ENCODE measurements at regions not wholly inside any gene's neighbourhood (a gene's known extent, or its start where the extent isn't known, plus 50 kb on each side); places are given as distances from the start of the nearest gene placed in this dataset.

DNA sequence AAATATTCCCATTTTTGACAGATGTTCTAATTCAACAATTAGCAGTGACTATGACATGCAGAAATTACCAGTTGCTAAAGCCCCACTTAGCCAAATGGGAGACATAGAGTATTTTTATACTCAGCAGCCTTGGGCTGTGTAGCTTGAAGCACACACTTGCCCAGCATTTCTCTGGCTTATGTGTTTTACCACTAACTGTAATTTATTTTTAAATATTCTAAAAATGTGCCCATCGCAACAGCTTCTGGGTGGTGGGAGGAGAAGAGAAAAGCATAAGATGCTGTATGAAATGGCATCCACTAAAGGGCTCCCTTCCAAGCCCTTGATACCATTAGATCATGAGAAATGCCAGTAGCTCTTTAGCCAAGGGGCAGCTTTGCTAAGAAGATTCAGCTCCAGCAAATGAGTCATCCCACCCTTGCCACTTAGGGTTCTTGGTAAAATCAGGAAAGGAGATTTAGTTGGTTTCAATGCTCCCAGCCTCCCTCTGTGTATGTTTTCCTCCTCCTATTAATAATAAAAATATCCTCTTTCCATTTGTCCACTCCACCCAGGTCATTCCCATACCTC lies 462.7 kb upstream of the DEPDC1 start:
- no peak for DNase-seq
- no peak for ATAC-seq

GRCh38 chr1:68961143-68961542 lies 464.3 kb upstream of the DEPDC1 start:
- DNase-seq (no peak), ATAC-seq (no peak)

GRCh38 chr1:68963353-68963752 lies 466.5 kb upstream of the DEPDC1 start:
- ATAC-seq: no peak
- no peak for DNase-seq

GRCh38 chr1:68969441-68969840 lies 472.6 kb upstream of the DEPDC1 start:
- ATAC-seq (no peak), DNase-seq (no peak)

DNA sequence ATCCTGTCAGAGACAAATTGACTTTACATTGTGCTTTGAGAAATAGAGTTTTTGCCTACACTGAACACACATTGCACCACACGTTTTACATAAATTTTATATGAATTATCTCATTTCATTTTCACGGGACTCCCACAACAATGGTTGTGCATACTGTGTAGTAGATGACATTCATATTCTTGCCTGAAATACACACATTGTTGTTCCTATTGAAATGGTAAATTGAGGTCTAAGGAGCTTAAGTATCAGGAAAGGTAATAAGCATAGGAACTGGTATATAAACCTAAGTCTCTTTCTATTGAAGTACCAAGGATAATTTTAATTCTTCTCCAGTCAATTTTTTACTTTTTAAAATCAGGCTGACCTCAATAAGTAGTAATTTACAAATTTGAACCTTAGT lies 473.7 kb upstream of the DEPDC1 start:
- no peak for DNase-seq
- ATAC-seq: no peak

DNA sequence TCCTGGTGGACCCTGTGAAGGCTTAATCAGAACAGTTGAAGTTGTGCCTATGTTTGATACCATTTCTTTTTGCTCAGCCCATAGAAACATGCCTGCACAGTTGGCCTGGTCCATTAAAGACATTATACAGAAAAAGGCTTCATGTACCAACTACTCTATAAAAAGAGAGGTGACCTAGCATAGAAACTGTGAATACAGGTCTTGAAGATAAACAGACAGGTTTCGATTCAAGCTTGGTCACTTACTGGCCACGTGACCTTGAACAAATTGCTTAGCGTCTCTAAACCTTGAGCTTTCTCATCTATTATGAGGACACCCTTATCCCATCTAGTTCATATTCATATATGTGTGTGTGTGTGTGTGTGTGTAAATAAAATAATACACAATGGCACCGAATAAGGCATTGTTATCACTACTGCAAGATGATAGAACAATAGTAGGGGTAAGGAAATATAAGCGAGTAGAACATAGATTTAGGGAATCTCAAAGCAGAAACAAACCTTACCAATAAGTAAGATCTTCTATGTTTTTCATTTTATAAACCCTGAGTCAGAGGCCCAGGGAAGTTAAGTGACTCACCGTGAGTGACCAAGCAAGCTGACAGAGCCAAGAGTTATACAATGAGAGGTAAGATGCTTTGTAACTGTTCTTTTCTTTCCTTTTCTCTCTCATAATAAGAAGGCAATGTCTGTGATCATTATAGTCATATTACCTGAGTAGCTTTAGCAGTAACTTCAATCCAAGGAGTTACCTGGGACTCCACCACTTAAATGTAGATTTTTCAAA lies 476.8 kb upstream of the DEPDC1 start:
- ATAC-seq (no peak), DNase-seq (no peak)

GRCh38 chr1:68974447-68974846 lies 477.6 kb upstream of the DEPDC1 start:
- ATAC-seq (no peak), DNase-seq (no peak)

DNA sequence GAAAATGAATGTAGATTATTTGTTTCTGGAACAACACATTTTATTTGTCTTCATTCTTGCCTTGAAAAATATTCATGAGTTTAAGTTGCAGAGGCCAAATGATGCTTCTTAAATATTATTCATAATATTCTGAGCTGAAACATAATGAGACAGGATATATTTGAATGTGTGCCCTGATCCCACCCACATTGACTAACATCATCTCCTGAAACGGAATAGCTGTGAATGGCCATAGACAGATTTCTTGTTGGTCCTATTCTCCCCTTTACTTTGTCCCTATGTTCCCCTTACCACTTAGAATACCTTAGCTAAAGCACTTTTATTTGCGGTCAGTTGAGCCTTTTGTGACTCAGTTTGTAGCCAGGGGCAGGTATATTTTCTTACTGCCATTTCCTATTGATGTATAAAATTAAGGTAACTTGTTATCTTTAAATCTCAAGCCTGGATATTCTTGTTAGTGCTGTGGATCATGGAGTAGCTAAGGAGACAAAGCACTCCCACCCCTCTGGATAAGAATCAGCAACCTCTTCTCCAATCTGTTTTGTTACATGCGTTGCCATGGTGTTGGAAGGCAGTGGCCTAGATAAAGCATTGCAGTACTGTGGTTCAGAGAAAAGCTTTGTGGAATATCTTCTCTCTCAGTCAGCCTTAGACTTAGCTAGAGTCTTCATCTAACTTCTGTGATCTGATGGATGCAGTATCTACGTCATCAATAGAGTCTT lies 478.5 kb upstream of the DEPDC1 start:
- ATAC-seq: no peak
- DNase-seq: no peak

GRCh38 chr1:68976916-68977610 lies 480.2 kb upstream of the DEPDC1 start:
- no peak for DNase-seq
- no peak for ATAC-seq

GRCh38 chr1:68979891-68980290 lies 483.0 kb upstream of the DEPDC1 start:
- DNase-seq (no peak), ATAC-seq (no peak)

DNA sequence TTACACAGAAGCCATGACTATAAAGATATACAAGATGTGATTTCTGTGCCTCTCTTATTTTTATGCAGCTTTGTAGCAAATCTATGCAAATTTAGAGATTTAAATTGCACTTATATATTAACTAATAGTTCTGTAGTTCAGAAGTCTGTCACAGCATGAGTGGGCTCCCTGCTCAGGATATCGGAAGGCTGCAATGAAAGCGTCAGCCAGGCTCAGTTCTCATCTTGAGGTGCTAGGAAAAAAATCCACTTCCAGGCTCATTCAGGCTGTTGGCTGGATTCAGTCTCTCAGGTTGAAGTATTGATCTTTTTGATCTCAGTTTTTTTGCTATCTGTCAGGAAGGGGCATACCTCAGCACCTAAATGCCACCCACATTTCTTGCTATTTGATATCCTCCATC lies 487.4 kb upstream of the DEPDC1 start:
- ATAC-seq (no peak), DNase-seq (no peak)

DNA sequence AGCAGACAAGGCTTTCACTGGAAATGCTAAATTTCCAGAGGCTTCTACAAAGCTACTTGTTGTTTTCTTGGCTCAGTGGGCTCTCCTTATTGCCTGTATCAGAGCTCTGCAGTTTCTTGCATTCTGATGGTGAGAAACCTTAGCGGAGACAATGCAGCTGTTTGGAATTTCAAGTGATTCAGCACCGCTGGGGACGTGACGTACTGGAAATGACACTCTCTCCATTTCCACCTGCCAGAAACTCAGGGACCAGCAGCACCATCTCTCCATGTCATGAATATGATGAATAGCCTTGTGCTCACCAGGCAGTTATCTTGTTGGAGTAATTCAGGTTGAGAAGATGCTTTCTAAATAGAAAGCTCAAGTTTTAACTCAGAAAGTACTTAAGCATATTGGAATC lies 497.2 kb upstream of the DEPDC1 start:
- ATAC-seq (no peak), DNase-seq (no peak)

- DNase-seq (no peak), ATAC-seq (no peak)
Observed at GRCh38 chr1:69016468-69016867, 519.6 kb upstream of the DEPDC1 start.

- DNase-seq (no peak), ATAC-seq (no peak)
Observed at GRCh38 chr1:69029649-69030048, 532.8 kb upstream of the DEPDC1 start.

DNA sequence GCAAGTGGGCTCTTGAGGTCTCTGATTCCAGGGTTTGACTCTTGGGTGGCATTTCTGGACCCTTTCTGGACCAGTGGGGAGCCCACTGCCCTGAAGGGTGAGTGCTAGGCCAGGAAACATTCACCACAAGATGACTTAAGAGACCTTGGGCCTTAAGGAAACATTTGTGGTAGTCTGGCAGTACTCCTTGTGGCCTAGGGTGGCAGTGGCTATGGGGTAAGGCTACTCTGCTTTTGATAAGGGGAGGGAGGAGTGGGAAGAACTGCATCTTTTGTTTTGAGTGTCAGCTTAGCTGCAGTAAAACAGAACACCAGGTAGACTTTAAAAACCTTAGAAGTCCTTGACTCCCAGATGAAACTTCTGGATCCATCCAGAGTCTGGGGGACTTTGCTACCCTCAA lies 529.3 kb upstream of the LRRC7 start:
- no peak for ATAC-seq
- no peak for DNase-seq

GRCh38 chr1:69045572-69045971 lies 522.1 kb upstream of the LRRC7 start:
- no peak for ATAC-seq
- DNase-seq: no peak

DNA sequence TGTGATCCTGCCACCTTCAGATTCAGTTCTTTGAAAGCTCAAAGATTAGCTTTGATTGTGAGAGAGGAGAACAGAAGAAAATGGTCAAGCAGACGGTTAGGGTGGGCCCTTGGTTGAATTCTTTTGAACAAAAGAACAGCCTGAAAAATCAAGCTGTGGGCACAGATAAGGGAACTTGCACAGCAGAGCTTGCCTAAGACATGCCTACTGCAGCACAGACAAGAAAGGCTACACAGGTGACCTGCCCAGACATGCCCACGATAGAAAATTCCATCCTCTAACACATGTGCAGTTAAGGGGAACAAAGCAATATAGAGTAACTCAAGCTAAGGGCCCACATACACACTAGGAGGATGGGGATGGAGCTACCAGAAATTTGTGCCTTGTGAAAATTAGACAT lies 512.5 kb upstream of the LRRC7 start:
- no peak for DNase-seq
- no peak for ATAC-seq

DNA sequence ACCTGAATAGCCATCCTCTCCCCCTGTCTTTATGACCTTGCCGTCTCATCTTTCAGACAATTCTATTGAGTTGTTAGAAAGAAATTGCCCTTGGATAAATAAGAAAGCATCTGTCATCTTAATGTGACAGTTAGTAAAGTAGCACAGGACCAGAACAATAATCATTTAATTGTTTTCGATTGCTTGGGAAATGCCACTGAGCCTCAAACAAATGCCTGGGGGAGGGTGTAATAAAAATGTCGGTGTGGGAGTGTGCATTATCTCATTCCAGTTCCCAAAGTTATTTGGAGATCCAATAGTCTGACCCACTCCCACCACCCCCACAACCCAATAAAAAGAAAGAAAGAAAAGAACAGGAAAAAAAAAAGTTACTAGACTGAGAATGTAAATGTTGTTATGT lies 509.3 kb upstream of the LRRC7 start:
- ATAC-seq (no peak), DNase-seq (no peak)

DNA sequence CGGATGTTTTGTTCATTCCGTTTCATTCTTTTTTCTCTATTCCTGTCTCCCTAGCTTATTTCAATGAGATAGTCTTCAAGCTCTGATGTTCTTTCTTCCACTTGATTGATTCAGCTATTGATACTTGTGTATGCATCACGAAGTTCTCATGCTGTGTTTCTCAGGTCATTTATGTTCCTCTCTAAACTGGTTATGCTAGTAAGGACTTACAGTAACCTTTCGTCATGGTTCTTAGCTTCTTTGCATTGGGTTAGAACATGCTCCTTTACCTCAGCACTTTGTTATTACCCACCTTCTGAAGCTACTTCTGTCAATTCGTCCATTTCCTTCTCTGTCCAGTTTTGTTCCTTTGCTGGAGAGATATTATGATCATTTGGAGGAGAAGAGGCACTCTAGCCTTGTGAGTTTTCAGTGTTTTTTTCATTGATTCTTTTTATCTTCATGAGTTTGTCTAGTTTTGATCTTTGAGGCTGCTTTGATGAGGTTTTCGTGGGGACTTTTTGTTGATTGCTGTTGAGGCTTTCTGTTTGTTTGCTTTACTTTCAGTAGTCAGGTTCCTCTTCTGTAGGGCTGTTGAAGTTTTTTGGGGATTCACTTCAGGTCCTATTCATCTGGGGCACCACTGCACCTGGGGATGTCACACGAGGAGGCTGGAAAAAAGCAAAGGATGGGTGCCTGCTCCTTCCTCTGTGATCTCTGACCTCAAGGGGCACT lies 496.9 kb upstream of the LRRC7 start:
- ATAC-seq (no peak), DNase-seq (no peak)

GRCh38 chr1:69073176-69073575 lies 494.5 kb upstream of the LRRC7 start:
- ATAC-seq: no peak

GRCh38 chr1:69076631-69077030 lies 491.1 kb upstream of the LRRC7 start:
- DNase-seq (no peak), ATAC-seq (no peak)

More at GRCh38 chr1:69073176-69073575, 494.5 kb upstream of the LRRC7 start:
- DNase-seq: no peak

GRCh38 chr1:69077198-69077597 lies 490.5 kb upstream of the LRRC7 start:
- ATAC-seq (no peak), DNase-seq (no peak)

Measured in stimulated activated naive CD8-positive, alpha-beta T cell treated with anti-CD3 and anti-CD28 coated beads, Interleukin-15, Interleukin-2, amounts not matched to agents 100 U/mL and 50 U/mL, for 24 hours (primary cell).